ENCODE measurements at regions not wholly inside any gene's neighbourhood (a gene's known extent, or its start where the extent isn't known, plus 50 kb on each side); places are given as distances from the start of the nearest gene placed in this dataset.
A peak's percentile ranks its signal among the peaks of the same experiment; 100 is the strongest.

DNA sequence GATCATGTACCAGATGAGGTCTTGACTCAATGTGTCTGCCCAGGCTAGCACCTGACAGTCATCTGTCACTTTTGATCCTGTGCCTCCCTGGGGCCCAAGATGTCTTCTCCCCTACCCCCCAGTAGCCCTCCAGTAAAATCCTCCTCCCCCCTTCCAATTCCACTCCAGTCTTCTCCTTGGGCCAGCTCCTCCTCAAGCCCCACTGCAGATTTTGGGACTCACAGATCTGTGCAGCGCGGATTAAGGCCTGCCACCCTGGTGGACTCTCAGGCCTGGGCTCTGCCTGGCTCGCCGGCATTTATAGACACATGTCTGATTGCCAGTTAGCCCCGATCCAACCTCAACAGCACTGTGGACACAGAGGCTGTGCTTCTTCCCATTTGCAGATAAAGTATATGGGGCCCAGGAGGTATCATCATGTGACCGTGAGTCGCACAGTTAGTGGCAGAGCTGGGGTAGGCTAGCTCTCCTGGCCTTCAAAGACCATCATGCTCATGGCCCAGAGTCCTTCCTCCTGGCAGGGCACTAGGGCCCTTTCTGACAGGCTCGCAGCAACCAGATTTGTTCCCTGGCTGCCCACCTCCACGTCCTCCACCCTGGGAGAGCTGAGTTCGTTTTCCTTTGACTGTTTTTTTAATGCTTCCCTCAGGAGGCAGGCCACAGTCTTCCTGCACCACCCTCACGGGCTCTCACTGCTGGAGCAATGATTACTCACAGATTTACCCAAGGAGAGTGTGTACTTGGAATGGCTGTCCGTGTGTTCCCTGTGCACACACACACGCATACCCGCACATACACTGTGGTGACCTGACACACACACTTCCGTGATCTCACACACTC, 98.3 kb upstream of the DIO3 start:
- DNase-seq: no peak

DNA sequence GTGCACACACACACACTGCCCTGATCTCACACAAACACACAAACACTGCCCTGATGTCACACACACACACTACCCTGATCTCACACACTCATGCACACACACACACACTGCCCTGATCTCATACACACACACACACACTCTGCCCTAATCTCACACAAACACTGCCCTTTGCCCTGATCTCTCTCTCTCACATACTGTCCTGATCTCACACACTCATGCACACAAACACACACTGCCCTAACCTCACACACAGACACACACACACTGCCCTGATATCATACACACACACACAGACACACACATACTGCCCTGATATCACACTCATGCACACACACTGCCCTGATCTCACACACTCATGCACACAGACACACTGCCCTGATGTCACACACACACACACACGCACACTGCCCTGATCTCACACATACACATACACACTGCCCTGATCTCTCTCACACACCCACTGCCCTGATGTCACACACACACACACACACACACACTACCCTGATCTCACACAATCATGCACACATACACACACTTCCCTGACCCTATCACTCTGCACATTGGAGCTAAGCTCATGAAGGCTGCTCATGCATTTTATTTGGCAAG, 97.6 kb upstream of the DIO3 start:
- DNase-seq: no peak

DNA sequence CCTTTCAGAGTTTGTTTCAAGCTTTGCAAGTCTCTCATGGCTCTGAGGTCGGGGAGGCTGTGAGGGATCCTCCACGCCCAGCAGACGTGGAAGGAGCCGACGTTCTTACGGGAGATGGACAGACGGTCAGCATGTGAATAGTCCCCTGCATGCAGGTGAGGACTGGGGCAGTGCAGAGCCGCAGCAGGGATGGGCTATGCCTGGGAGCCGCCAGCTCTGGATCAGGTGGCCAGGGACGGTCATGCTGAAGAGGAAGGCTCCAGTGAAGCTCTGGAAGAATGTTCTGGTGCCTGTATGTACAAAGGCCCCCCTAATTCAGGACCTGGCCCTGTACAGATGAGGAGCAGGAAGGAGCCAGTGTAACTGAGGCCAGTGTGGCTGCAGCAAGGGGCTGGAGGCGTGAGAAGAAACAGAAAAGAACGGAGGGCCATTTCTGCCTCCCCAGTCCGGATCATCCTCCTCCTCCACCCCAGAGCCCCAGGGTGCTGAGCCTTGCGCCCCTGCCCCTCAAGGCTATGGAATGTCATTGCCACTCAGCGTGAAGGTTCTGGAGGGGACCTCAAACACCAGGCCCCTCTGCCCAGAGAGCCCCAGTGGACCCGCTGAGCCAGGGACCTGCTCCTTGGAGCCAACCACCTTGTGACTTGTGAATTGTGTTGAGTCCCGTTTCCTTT, 96.8 kb upstream of the DIO3 start:
- no peak for DNase-seq

DNA sequence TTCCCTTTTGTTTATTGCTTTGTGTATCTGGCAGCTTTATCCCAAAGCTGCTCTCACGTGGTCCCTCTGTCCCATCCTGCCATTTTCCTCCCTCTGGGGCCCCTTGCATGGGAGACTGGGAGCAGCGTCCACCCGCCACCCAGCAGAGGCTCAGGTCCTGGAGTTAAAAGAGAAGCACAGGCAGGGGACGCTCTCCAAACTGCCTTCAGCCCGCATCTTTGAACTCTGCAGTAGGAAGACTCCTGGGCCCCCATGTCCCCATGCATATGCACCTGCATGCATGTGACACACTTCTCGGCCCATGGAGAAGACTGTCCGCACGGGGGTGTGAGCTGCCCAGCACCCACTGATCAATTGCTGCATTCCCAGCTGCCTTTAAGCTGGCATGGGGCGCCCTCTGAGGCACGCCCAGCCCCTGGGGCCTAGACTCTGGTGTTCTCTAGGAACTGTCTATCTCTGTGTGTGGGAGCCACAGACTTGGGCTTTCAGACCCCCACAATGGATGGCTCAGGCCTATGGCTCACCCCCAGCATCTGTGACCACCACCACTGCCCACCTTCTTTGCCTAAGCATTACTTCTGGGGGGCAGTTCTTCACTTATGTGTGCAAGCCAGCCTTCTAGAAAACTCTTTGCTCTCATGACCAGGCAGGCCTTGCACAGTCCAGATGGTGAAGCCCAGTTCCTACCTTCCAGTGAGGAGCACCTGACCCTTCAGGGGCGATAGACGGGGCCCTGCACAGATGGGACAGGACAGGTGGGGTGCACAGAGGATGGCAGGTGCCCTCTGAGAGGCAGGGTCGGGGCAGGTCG, 96.1 kb upstream of the DIO3 start:
- DNase-seq: no peak

- no peak for DNase-seq
Observed at GRCh38 chr14:101465795-101466448, 95.4 kb upstream of the DIO3 start.

GRCh38 chr14:101466456-101467180, 94.7 kb upstream of the DIO3 start:
- no peak for DNase-seq

DNA sequence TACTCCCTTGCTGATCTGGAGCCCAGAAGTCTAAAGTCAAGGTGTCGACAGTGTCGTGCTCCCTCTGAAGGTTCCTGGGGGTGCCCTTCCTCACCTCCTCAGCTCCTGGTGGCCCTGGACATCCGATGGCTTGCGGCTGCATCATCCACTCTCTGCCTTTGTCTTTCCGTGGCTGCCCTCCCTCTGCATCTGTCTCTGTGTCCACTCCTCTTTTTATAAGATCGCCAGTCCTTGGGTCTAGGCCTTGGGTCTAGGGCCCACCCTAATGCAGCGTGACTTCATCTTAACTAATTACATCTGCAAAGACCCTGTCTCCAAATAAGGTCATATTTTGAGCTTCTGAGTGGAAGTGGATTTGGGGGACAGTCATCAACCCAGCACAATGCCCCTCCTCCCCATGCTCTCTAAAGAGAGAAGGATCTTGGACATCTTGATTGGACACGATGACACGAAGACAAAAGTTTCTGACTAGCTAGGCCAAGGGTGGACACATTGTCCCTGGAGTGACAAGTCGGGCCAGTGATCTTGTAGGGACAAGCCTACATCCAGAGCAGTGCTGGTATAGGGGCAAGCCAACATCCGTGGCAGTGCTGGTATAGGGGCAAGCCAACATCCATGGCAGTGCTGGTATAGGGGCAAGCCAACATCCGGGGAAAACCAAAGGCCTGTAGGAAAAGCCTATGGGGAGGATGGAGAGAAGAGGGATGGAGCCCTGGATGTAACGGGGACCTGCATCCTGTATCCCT, 93.9 kb upstream of the DIO3 start:
- DNase-seq: no peak

GRCh38 chr14:101469382-101470247, 91.7 kb upstream of the DIO3 start:
- no peak for DNase-seq

GRCh38 chr14:101470266-101470665, 91.0 kb upstream of the DIO3 start:
- no peak for DNase-seq

DNA sequence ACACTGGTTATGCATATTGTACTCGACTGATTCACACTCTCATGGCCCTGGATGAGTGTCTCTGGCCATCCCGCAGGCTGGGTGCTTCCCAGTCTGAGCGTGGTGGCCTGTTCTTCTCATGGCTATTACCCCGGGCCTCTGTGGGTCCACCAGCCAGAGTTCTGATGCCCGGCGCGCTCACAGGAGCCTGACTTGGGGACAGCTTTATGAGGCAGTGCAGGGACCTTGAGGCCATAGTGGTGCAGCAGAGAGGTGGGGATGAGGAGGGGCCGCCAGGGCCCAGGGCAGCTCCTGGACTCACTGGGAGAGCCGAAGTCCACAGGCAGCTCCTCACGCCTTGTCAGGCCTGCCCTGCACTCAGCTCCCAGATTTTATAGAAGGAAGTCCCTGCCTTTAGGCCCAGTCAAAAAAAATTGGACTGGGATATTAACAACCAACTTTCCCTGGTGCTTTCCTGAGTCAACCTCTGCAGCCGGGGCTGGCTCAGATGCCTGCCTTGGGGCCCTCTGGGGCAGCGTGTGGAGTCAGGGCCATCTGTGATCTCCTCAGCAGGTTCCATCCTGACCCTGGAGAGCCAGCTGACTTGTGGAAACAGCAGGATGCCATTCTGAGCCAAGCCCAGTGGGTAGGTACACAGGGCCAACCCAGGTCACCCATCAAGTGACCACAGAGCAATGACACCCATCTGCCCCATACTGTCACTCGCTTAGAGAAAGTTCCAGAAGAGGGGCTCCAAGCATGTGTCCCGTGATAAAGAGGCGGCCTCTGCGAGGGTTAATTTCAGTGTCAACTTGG, 89.4 kb upstream of the DIO3 start:
- no peak for DNase-seq

GRCh38 chr14:101472518-101472849, 88.8 kb upstream of the DIO3 start:
- DNase-seq: no peak

DNA sequence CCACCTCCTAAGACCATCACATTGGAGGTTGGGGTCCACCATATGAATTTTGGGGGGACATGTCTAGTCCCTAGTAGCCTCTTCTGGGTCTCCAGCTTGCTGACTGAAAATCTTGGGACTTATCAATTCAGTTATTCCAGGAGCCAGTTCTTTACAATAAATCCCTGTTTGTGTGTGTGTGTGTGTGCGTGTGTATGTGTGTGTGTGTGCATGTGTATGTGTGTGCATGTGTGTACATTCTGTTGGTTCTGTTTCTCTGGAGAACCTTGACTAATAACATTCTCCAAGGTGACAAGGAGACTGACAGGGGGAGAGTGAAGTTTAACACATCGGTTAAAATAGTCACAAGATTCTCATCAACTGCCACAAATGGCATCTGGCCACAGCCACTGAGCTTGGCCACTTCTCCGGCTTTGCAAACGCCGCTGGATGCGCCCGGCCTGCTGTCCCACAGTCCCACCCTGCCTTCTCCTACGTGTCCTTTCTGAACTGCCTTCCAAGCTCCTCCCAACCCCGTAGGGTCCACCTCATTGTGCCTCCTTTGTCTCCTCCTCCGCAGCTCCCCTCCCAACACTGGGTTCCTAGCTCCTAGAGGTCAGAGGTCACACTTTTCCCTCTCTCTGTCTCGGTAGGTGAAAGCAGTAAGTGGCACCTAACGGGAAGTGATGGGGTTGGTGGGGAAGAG, 88.1 kb upstream of the DIO3 start:
- no peak for DNase-seq

GRCh38 chr14:101473795-101474562, 87.3 kb upstream of the DIO3 start:
- DNase-seq: no peak

DNA sequence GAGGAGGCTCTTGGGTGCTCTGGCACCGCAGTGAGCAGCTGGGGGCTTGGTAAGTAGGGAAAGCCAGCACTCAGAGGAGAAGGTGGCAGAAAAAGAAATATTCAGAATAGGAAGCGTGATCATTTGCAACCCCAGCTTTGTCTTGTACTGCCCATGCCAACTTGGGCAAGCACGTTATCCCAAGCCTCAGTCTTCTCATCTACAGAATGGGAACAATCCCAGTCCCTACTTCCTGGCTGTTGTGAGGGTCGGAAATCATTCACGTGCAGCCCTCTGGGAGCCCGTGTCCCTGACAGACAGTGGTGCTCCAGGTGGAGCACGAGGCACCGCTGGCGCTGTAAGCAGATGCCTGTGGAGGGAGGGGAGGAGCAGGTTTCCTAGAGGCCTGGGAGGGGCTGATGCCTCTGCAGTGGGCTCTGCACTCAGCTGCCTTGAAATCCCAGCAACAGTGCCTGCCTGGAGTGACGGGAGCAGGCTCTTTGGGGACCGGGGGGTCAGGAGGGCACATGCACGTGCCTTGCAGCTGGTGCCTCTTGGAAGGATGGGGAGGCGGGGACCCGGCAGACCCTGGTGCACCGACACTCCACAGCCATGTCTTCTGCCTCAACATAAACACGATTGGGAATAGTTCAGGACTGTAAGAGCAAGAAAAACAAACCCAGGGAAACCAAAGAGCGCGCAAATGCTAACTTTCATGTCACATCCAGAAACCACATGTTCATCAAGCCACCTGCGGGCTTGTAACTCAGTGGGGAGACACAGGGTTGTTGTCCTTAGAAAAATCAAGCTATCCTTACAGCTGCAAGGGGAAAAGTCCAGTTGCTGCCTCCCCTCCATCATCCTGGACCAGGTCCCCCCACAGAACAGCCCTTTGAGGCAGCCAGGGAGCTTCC, 86.5 kb upstream of the DIO3 start:
- no peak for DNase-seq

GRCh38 chr14:101475456-101476257, 85.6 kb upstream of the DIO3 start:
- DNase-seq: peak in 1 of 2 experiments; percentile 1
